PC-3 (cell line): ENCODE measurements at regions not wholly inside any gene's neighbourhood (a gene's known extent, or its start where the extent isn't known, plus 50 kb on each side); places are given as distances from the start of the nearest gene placed in this dataset.

Experiments used
- ATAC-seq: fragments of 200-7000 bp; cut with Tn5 transposase; 2 replicates; pipeline ENCODE4 v1.9.1; 2020; ENCODE audit warnings: mild to moderate bottlenecking, moderate library complexity
- BruUV-seq: library from RNA; stranded (reverse); fragments of 400-500 nt; replicated peaks from 2 replicates; lab custom pipeline; 2021; lab: Mats Ljungman, UMichigan
- CTCF ChIA-PET: fragments of 300-600 bp; sonication (Branson Sonifier 250); formaldehyde crosslinking; loops from one replicate; lab custom pipeline; 2022; ENCODE audit warnings: antibody characterized with exemption; lab: Charles Lee
- POLR2A ChIA-PET: fragments of 300-600 bp; sonication (Branson Sonifier 250); formaldehyde crosslinking; loops from one replicate; lab custom pipeline; 2022; ENCODE audit warnings: antibody characterized with exemption; ENCODE audit not compliant: unreplicated experiment; lab: Charles Lee
- DNase-seq: peaks from one replicate; pipeline ENCODE4 v3.0.0-alpha.2; 2015
- H2AFZ ChIP-seq: fragments of 300-600 bp; sonication (generic); 2 replicates; pipeline ENCODE4 v1.6.0; 2016; ENCODE audit warnings: antibody characterized with exemption, low read length
- H3F3A ChIP-seq: fragments of 300-600 bp; sonication (generic); one replicate; pipeline ENCODE4 v1.6.0; 2017; ENCODE audit warnings: antibody characterized with exemption, low read length, control low read depth, mild to moderate bottlenecking; ENCODE audit not compliant: unreplicated experiment
- H3K27ac ChIP-seq: fragments of 300-600 bp; sonication (generic); 2 replicates; pipeline ENCODE4 v1.5.1; 2016; ENCODE audit warnings: mild to moderate bottlenecking, low read length
- H3K27me3 ChIP-seq: fragments of 300-600 bp; sonication (generic); 2 replicates; pipeline ENCODE4 v1.6.1; 2016; ENCODE audit warnings: low read length, mixed read lengths
- H3K36me3 ChIP-seq: fragments of 300-600 bp; sonication (generic); 2 replicates; pipeline ENCODE4 v1.6.1; 2016; ENCODE audit warnings: low read depth, mixed run types, low read length, mixed read lengths
- H3K4me1 ChIP-seq: fragments of 300-600 bp; sonication (generic); 2 replicates; pipeline ENCODE4 v1.5.1; 2016; ENCODE audit warnings: low read length; ENCODE audit not compliant: insufficient read depth
- H3K4me2 ChIP-seq: fragments of 300-600 bp; sonication (generic); 2 replicates; pipeline ENCODE4 v1.6.0; 2016; ENCODE audit warnings: low read length
- H3K4me3 ChIP-seq: fragments of 300-600 bp; sonication (generic); 2 replicates; pipeline ENCODE4 v1.5.1; 2016; ENCODE audit warnings: mild to moderate bottlenecking, low read length, mixed read lengths
- H3K79me2 ChIP-seq: fragments of 300-600 bp; sonication (generic); 2 replicates; pipeline ENCODE4 v1.6.1; 2017; ENCODE audit warnings: low read length, mixed read lengths
- H3K9ac ChIP-seq: fragments of 300-600 bp; sonication (generic); 2 replicates; pipeline ENCODE4 v1.6.0; 2016; ENCODE audit warnings: mild to moderate bottlenecking, low read length
- H3K9me2 ChIP-seq: fragments of 300-600 bp; sonication (generic); replicated peaks from 2 replicates; pipeline ENCODE4 v1.6.1; 2016; ENCODE audit warnings: mixed run types, low read length, mixed read lengths
- H3K9me3 ChIP-seq: fragments of 300-600 bp; sonication (generic); 2 replicates; pipeline ENCODE4 v1.6.1; 2016; ENCODE audit warnings: low read length, mixed read lengths
- H4K20me1 ChIP-seq: fragments of 300-600 bp; sonication (generic); 2 replicates; pipeline ENCODE4 v1.6.1; 2016; ENCODE audit warnings: low read length, mixed read lengths
- CTCF ChIP-seq: fragments of 300-600 bp; sonication (generic); conservative IDR thresholded peaks from 2 replicates; pipeline ENCODE4 v1.5.1; 2017; ENCODE audit warnings: antibody characterized with exemption, low read depth, mild to moderate bottlenecking, low read length
- EZH2 ChIP-seq: fragments of 300-600 bp; sonication (generic); IDR thresholded peaks from one replicate; pipeline ENCODE4 v1.6.1; 2017; ENCODE audit warnings: antibody characterized with exemption, mild to moderate bottlenecking, low read length; ENCODE audit not compliant: unreplicated experiment
- EZH2phosphoT487 ChIP-seq: fragments of 300-600 bp; sonication (generic); IDR thresholded peaks from 2 replicates; pipeline ENCODE4 v1.6.1; 2018; ENCODE audit warnings: mild to moderate bottlenecking, antibody characterized with exemption, low read length, borderline replicate concordance
- intact Hi-C: fragments of 100-400 bp; cut with micrococcal nuclease; formaldehyde crosslinking; loops from 2 replicates; pipeline ENCODE4 v1.9.0; 2023

GRCh38 chr3:31038086-31038739 is 143.8 kb upstream of the GADL1 start:
- Histone ChIP-seq H3K79me2 (no peaks in the 10 kb centered on the region), H3K27ac (no peak overlapping the region), H3K4me1 (peaks cover 27% of the 10 kb centered on the region), H3K36me3 (no peaks in the 10 kb centered on the region), H4K20me1 (no peaks in the 10 kb centered on the region), H3K4me3 (no peak overlapping the region), H3K4me2 (no peak overlapping the region), H3K9me2 (no peaks in the 10 kb centered on the region), H3F3A (peaks cover 10% of the 10 kb centered on the region), H2AFZ (no peak overlapping the region), H3K27me3 (no peaks in the 10 kb centered on the region), H3K9me3 (no peaks in the 10 kb centered on the region), H3K9ac (no peak overlapping the region)
- BruUV-seq = no TSS peak
- DNase-seq (no peak), ATAC-seq (no peak)
- POLR2A ChIA-PET = no interaction called here
- CTCF ChIA-PET = no interaction called here
- TF ChIP-seq EZH2phosphoT487 (no peak), CTCF (no peak), EZH2 (no peak)
- intact Hi-C loops = no loop called here

GRCh38 chr3:31039145-31039544 is 144.7 kb upstream of the GADL1 start:
- H3K36me3 ChIP-seq = no peaks in the 10 kb centered on the region
- TF ChIP-seq EZH2 (no peak), EZH2phosphoT487 (no peak), CTCF (no peak)
- DNase-seq = no peak
- H3K9me2 ChIP-seq = no peaks in the 10 kb centered on the region
- no peaks in the 10 kb centered on the region for H3K27me3 ChIP-seq
- H3K79me2 ChIP-seq = no peaks in the 10 kb centered on the region
- ATAC-seq = no peak
- H3K4me3 ChIP-seq = no peak overlapping the region
- H3F3A ChIP-seq = peaks cover 10% of the 10 kb centered on the region
- no peaks in the 10 kb centered on the region for H3K9me3 ChIP-seq
- POLR2A ChIA-PET = no interaction called here
- H4K20me1 ChIP-seq = no peaks in the 10 kb centered on the region
- intact Hi-C loops = no loop called here
- no TSS peak for BruUV-seq
- H3K4me1 ChIP-seq = peaks cover 37% of the 10 kb centered on the region
- H3K27ac ChIP-seq = no peak overlapping the region
- H2AFZ ChIP-seq = no peak overlapping the region
- H3K9ac ChIP-seq = no peak overlapping the region
- CTCF ChIA-PET = no interaction called here
- H3K4me2 ChIP-seq = no peak overlapping the region

- intact Hi-C loops = loop anchor here (2.0 kb wide), 2 partner anchors 25 to 33 kb away; no protein-coding TSS in a partner anchor
- ChIA-PET CTCF (interaction anchor here (0.6 to 0.8 kb wide), 2 partner anchors 91 to 218 kb away, joined by 4 read pairs; no protein-coding TSS in a partner anchor), POLR2A (interaction anchor here (0.6 kb wide), 1 partner anchor 247 kb away, joined by 3 read pairs; no protein-coding TSS in a partner anchor)
- no peaks in the 10 kb centered on the region for H3K79me2 ChIP-seq
- H4K20me1 ChIP-seq = no peaks in the 10 kb centered on the region
- peak; percentile 93 for ATAC-seq
- H2AFZ ChIP-seq = no peak overlapping the region
- no peaks in the 10 kb centered on the region for H3K9me3 ChIP-seq
- no TSS peak for BruUV-seq
- peaks cover 10% of the 10 kb centered on the region for H3F3A ChIP-seq
- H3K27me3 ChIP-seq = no peaks in the 10 kb centered on the region
- no peak overlapping the region for H3K4me3 ChIP-seq
- H3K9ac ChIP-seq = no peak overlapping the region
- no peaks in the 10 kb centered on the region for H3K36me3 ChIP-seq
- DNase-seq = peak; percentile 99
- H3K9me2 ChIP-seq = no peaks in the 10 kb centered on the region
- peak overlapping the region; percentile 83 for H3K27ac ChIP-seq
- peaks cover 44% of the 10 kb centered on the region for H3K4me1 ChIP-seq
- H3K4me2 ChIP-seq = peak overlapping the region; percentile 65
- TF ChIP-seq EZH2 = no peak
- TF ChIP-seq CTCF = no peak
- TF ChIP-seq EZH2phosphoT487 = no peak
These were observed 146.9 kb upstream of the GADL1 start for GRCh38 chr3:31041161-31041978.
